Heart right ventricle (tissue), 16 donors: ENCODE measurements at regions not wholly inside any gene's neighbourhood (a gene's known extent, or its start where the extent isn't known, plus 50 kb on each side); places are given as distances from the start of the nearest gene placed in this dataset.

ENCODE experiments used
- ATAC-seq, 8 donors: fragments of 200-7000 bp; cut with Tn5 transposase; one replicate each; pipeline ENCODE4 v1.9.1; 2020; ENCODE audit warnings: mild to moderate bottlenecking in 8 of 8, moderate library complexity in 8 of 8, moderate number of reproducible peaks in 1 of 8
- DNase-seq, 2 donors: peaks; one replicate each; pipeline ENCODE4 v3.0.0-alpha.2; 2020
- H3K27ac ChIP-seq, 10 donors: fragments of 200-600 bp; sonication (generic) in 2 of 10; one replicate each; pipeline versions ENCODE4 v1.5.0 to v1.8.0; 2020 to 2022; ENCODE audit warnings: mild to moderate bottlenecking in 3 of 10
- H3K27me3 ChIP-seq, 7 donors: fragments of 200-600 bp; one replicate each; pipeline ENCODE4 v1.8.0; 2021 to 2022; ENCODE audit warnings: mild to moderate bottlenecking in 2 of 7
- H3K36me3 ChIP-seq, 9 donors: fragments of 200-600 bp; sonication (generic) in 1 of 9; one replicate each; pipeline versions ENCODE4 v1.5.0 to v1.8.0; 2020 to 2022; ENCODE audit warnings: mild to moderate bottlenecking in 2 of 9
- H3K4me1 ChIP-seq, 9 donors: fragments of 200-600 bp; sonication (generic) in 1 of 9; one replicate each; pipeline versions ENCODE4 v1.5.0 to v1.8.0; 2020 to 2022; ENCODE audit warnings: mild to moderate bottlenecking in 4 of 9
- H3K4me3 ChIP-seq, 10 donors: fragments of 200-600 bp; sonication (generic) in 2 of 10; one replicate each; pipeline versions ENCODE4 v1.5.0 to v1.8.0; 2020 to 2022; ENCODE audit warnings: mild to moderate bottlenecking in 7 of 10, moderate library complexity in 2 of 10
- H3K9me3 ChIP-seq, 11 donors: fragments of 200-600 bp in 10 of 11; sonication (generic) in 2 of 11; one replicate each; pipeline versions ENCODE4 v1.5.0 to v1.8.0; 2013 to 2022; ENCODE audit warnings: mild to moderate bottlenecking in 2 of 11, control low read depth in 1 of 11, moderate library complexity in 1 of 11
- CTCF ChIP-seq, 9 donors: fragments of 200-600 bp; sonication (generic) in 2 of 9; IDR thresholded peaks; one replicate each; pipeline versions ENCODE4 v1.5.0 to v1.8.0; 2021 to 2022; ENCODE audit warnings: antibody characterized with exemption in 9 of 9, mild to moderate bottlenecking in 5 of 9, moderate library complexity in 1 of 9
- WGBS, 2 donors: extraction: QIAGEN DNeasy Blood & Tissue Kit; methylation state at CpG; one replicate each; pipeline ENCODE4 v1.1.7; 2013; ENCODE audit warnings: inconsistent platforms in 1 of 2; 5-methylcytosine and 5-hydroxymethylcytosine counted together
- intact Hi-C, 10 donors: fragments of 100-400 bp; cut with DNase I; formaldehyde crosslinking; loops; one replicate each; pipeline versions ENCODE4 v1.11.1 to v1.14.2; 2022
- donor health status: Arrhythmogenic right ventricular cardiomyopathy.
- donor health status: ischemic (EF 13 %, LVEDD 7.1; RV severe dilation, severe dysfunction).
- donor health status: healthy with polysubstance abuse.
- donor health status: DM: no; HTN: yes; CAD: no.
- donor health status: DM: no; HTN: no; CAD: no.
- donor health status: ischemic (EF 25% LVEDD 6.9; RV normal size, moderate dysfunction).
- donor health status: ischemic (EF 25% LVEDD 5.7; RV mildly dilated, moderate dysfunction).
- donor health status: healthy.
- donor health status: DM: yes; HTN: yes; CAD: no.
- donor health status: Ischemic cardiomyopathy.
- donor health status: ischemic (EF 35%, LVEDD 5.7; RV mildly dilated, moderate dysfunction).
- donor health status: nonischemic (EF 11% LVEDD 7.7; RV severe dilation, severe dysfunction).
- donor health status: DM: yes; HTN: yes; CAD: no.
- donor health status: PGD.
- donor health status: ischemic (EF 29% LVEDD 5.4; RV normal size, mild dysfunction).
- donor health status: nonischemic (EF 23%, LVEDD 6.1; RV moderate dilation, normal function).

GRCh38 chrX:27915617-27916016 is 65.6 kb downstream of the DCAF8L1 start:
- DNase-seq = no peak
- Histone ChIP-seq H3K4me1 (no peaks in the 10 kb centered on the region), H3K27ac (no peak overlapping the region), H3K9me3 (no peaks in the 10 kb centered on the region), H3K36me3 (no peaks in the 10 kb centered on the region), H3K4me3 (no peak overlapping the region), H3K27me3 (no peaks in the 10 kb centered on the region)
- intact Hi-C loops = no loop called here
- no peak for ATAC-seq
- no peak for TF ChIP-seq CTCF (IDR thresholded peaks at IDR 0.05)
- WGBS, 2 donors = 43 to 52% methylated on average over 3 of the region's 3 CpGs

DNA sequence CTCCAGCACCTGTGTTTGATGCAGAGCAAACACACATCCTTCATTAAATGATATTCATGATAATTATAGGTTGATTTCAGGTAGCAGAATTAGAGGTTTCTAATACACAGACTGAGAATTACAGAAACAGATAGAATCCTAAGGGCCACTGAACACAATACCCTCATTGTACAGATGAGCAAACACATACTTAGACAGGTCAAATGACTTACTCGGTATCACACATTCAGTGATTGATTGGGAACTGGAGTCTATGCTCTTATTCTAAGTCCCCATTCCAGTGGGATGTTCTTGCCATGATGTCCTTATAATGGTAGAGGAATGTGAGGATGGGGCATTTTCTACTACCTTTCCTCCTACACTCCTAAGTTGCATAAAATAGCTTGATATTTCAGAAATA is 70.8 kb downstream of the DCAF8L1 start:
- no peak for ATAC-seq
- TF ChIP-seq CTCF (IDR thresholded peaks at IDR 0.05) = no peak
- WGBS, 2 donors = 68 to 73% methylated on average over 1 of the region's 1 CpG
- no peaks in the 10 kb centered on the region for H3K27me3 ChIP-seq
- no peaks in the 10 kb centered on the region for H3K4me1 ChIP-seq
- no peak for DNase-seq
- H3K9me3 ChIP-seq = no peaks in the 10 kb centered on the region
- intact Hi-C loops = no loop called here
- no peaks in the 10 kb centered on the region for H3K36me3 ChIP-seq
- no peak overlapping the region for H3K4me3 ChIP-seq
- no peak overlapping the region for H3K27ac ChIP-seq

DNA sequence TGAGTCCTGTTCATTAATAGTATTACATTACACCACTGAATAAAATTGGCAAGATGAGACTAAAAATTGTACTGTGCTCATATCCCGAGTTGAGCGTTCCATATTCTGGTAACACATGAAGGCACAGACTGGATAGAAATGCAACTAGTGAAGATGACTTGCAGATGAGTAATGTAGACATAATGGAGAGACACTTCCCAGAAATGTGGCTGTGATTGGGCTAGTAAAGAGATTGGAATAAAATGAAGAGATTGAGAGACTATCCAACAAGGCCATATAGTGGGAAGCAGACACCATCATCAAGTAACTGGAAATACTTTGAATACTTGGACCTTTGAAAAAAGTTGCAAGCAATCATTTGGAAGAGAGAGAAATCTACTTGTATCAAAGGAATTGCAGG is 77.3 kb downstream of the DCAF8L1 start:
- H3K27ac ChIP-seq = no peak overlapping the region
- H3K9me3 ChIP-seq = no peaks in the 10 kb centered on the region
- H3K4me1 ChIP-seq = no peaks in the 10 kb centered on the region
- DNase-seq (no peak), ATAC-seq (no peak)
- intact Hi-C loops = no loop called here
- 91 to 95% methylated on average over 2 of the region's 2 CpGs for WGBS, 2 donors
- H3K36me3 ChIP-seq = no peaks in the 10 kb centered on the region
- H3K27me3 ChIP-seq = no peaks in the 10 kb centered on the region
- H3K4me3 ChIP-seq = no peak overlapping the region
- TF ChIP-seq CTCF (IDR thresholded peaks at IDR 0.05) = no peak

DNA sequence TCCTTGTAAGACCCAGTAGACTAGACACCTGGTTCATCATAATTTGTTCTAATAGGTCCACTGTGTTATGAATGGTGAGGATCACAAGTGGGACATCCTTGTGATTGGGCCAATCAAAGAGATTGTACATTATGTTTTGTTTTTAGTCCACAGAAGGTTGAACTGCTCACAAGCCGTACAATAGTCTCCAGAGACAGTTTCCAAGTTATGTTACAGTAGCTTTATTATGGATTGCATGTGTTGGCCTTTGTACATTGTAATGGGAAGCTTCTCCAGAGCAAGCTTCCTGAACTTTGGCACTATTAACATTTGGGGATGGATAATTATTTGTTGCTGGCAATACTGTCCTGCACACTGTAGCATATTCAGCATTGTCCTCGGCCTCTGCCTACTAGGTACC is 86.1 kb downstream of the MAGEB10 start:
- H3K4me3 ChIP-seq = no peak overlapping the region
- H3K27ac ChIP-seq = no peak overlapping the region
- no peak for ATAC-seq
- H3K4me1 ChIP-seq = no peaks in the 10 kb centered on the region
- TF ChIP-seq CTCF (IDR thresholded peaks at IDR 0.05) = no peak
- WGBS, 2 donors = 63 to 70% methylated on average over 2 of the region's 2 CpGs
- H3K27me3 ChIP-seq = no peaks in the 10 kb centered on the region
- H3K9me3 ChIP-seq = peaks cover 0 to 6% (median 0%) of the 10 kb centered on the region in 11 donors
- intact Hi-C loops = no loop called here
- DNase-seq = no peak
- H3K36me3 ChIP-seq = no peaks in the 10 kb centered on the region

DNA sequence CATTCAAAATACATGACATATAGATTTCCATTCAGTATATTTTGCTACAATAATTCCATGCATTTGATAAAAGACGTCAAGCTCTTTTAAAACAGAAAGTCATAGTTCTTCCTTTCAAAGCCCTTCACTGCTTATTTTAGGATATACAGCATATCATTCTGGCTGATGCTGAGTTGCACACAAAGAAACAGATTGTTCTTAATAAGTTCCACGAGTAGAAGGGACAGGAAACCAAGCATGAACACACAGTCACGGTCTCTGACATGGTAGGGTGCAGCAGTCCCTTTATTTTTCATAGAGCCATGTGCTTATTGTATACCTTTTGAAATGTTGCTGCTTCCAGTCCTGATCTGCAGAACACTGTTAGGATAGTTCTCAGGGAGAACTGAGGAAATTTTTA is 85.4 kb downstream of the MAGEB10 start:
- no peak for DNase-seq
- Histone ChIP-seq H3K9me3 (peaks cover 0 to 6% (median 0%) of the 10 kb centered on the region in 11 donors), H3K4me1 (no peaks in the 10 kb centered on the region), H3K27ac (no peak overlapping the region), H3K36me3 (no peaks in the 10 kb centered on the region), H3K4me3 (no peak overlapping the region), H3K27me3 (no peaks in the 10 kb centered on the region)
- TF ChIP-seq CTCF (IDR thresholded peaks at IDR 0.05) = no peak
- ATAC-seq = no peak
- 41 to 47% methylated on average over 3 of the region's 3 CpGs for WGBS, 2 donors
- intact Hi-C loops = no loop called here
